ENCODE measurements at regions not wholly inside any gene's neighbourhood (a gene's known extent, or its start where the extent isn't known, plus 50 kb on each side); places are given as distances from the start of the nearest gene placed in this dataset.

GRCh38 chr6:144474290-144474689 lies 189.2 kb downstream of the UTRN start:
- no peak for TF ChIP-seq CTCF (IDR thresholded peaks at IDR 0.05)
- TF ChIP-seq POLR2A (IDR thresholded peaks at IDR 0.05) = no peak

Measured in Peyer's patch (tissue), 4 donors.